Endodermal cell (in vitro differentiated cells): ENCODE measurements at regions not wholly inside any gene's neighbourhood (a gene's known extent, or its start where the extent isn't known, plus 50 kb on each side); places are given as distances from the start of the nearest gene placed in this dataset.

Experiments
- DNase-seq: peaks from one replicate; pipeline ENCODE4 v3.0.0-alpha.2; 2017
- H3K27ac ChIP-seq: 2 replicates; pipeline ENCODE4 v1.5.1; 2013; ENCODE audit warnings: mild to moderate bottlenecking, low read depth, low read length, moderate library complexity
- H3K27me3 ChIP-seq: 2 replicates; pipeline ENCODE4 v1.6.1; 2013; ENCODE audit warnings: mild to moderate bottlenecking, low read length, moderate library complexity; ENCODE audit not compliant: insufficient read depth, control insufficient read depth, poor library complexity, severe bottlenecking
- H3K36me3 ChIP-seq: 2 replicates; pipeline ENCODE4 v1.7.0; 2013; ENCODE audit warnings: mild to moderate bottlenecking, low read length, moderate library complexity; ENCODE audit not compliant: control insufficient read depth, insufficient read depth
- H3K4me1 ChIP-seq: one replicate; pipeline ENCODE4 v1.7.0; 2013; ENCODE audit warnings: low read length; ENCODE audit not compliant: control insufficient read depth, insufficient read depth
- H3K4me3 ChIP-seq: 2 replicates; pipeline ENCODE4 v1.5.1; 2013; ENCODE audit warnings: mild to moderate bottlenecking, low read length, moderate library complexity
- H3K9ac ChIP-seq: 2 replicates; pipeline ENCODE4 v1.6.1; 2013; ENCODE audit warnings: mild to moderate bottlenecking, low read length, moderate library complexity; ENCODE audit not compliant: poor library complexity, severe bottlenecking; ENCODE audit errors: extremely low read depth
- H3K9me3 ChIP-seq: 2 replicates; pipeline ENCODE4 v1.6.1; 2013; ENCODE audit warnings: mild to moderate bottlenecking, low read length, moderate library complexity; ENCODE audit not compliant: control insufficient read depth
- H3K27ac Mint-ChIP-seq: 2 replicates; pipeline ENCODE4 v1.8.0; 2020; ENCODE audit warnings: mixed read lengths
- H3K27me3 Mint-ChIP-seq: 2 replicates; pipeline ENCODE4 v1.8.0; 2021; ENCODE audit warnings: mild to moderate bottlenecking, mixed read lengths; ENCODE audit not compliant: insufficient read depth
- H3K36me3 Mint-ChIP-seq: 2 replicates; pipeline ENCODE4 v1.8.0; 2020; ENCODE audit warnings: low read depth, mixed read lengths
- H3K4me1 Mint-ChIP-seq: 2 replicates; pipeline ENCODE4 v1.8.0; 2020; ENCODE audit warnings: mixed read lengths
- H3K4me3 Mint-ChIP-seq: 2 replicates; pipeline ENCODE4 v1.8.0; 2020; ENCODE audit warnings: mild to moderate bottlenecking, moderate library complexity, mixed read lengths
- H3K9me3 Mint-ChIP-seq: 2 replicates; pipeline ENCODE4 v1.8.0; 2020; ENCODE audit warnings: mild to moderate bottlenecking, mixed read lengths
- CTCF ChIP-seq: fragments of 200-600 bp; sonication (generic); conservative IDR thresholded peaks from 2 replicates; pipeline ENCODE4 v1.5.0; 2021; ENCODE audit warnings: antibody characterized with exemption, mild to moderate bottlenecking
- whole genome bisulfite sequencing, 2 experiments: methylation state at CpG; one replicate each; pipeline versions ENCODE4 v1.1.5 to v1.1.7; 2013; ENCODE audit warnings: missing lambda C conversion rate in 2 of 2, mixed read lengths in 1 of 2; ENCODE audit not compliant: insufficient coverage in 1 of 2, insufficient read length in 1 of 2; 5-methylcytosine and 5-hydroxymethylcytosine counted together

- Mint-ChIP-seq H3K4me3 (no peak overlapping the region), H3K27ac (no peak overlapping the region), H3K9me3 (no peaks in the 10 kb centered on the region), H3K4me1 (no peaks in the 10 kb centered on the region), H3K27me3 (peaks cover 5% of the 10 kb centered on the region), H3K36me3 (no peaks in the 10 kb centered on the region)
- no peaks in the 10 kb centered on the region for H3K36me3 ChIP-seq
- no peak overlapping the region for H3K4me3 ChIP-seq
- H3K9me3 ChIP-seq, result no peaks in the 10 kb centered on the region
- H3K27ac ChIP-seq, result no peak overlapping the region
- no peaks in the 10 kb centered on the region for H3K27me3 ChIP-seq
- 93 to 94% methylated on average over 6 of the region's 6 CpGs for WGBS, 2 experiments
- TF ChIP-seq CTCF, result no peak
- H3K4me1 ChIP-seq, result no peaks in the 10 kb centered on the region
- H3K9ac ChIP-seq, result no peak overlapping the region
- no peak for DNase-seq
Measured at GRCh38 chr5:175808711-175809110, 62.7 kb upstream of the CPLX2 start.

- Mint-ChIP-seq H3K4me3 (no peak overlapping the region), H3K27ac (no peak overlapping the region), H3K9me3 (no peaks in the 10 kb centered on the region), H3K36me3 (no peaks in the 10 kb centered on the region), H3K4me1 (no peaks in the 10 kb centered on the region), H3K27me3 (peaks cover 5% of the 10 kb centered on the region)
- 62 to 79% methylated on average over 6 to 14 of the region's 14 CpGs for WGBS, 2 experiments
- no peak for TF ChIP-seq CTCF
- Histone ChIP-seq H3K4me3 (no peak overlapping the region), H3K36me3 (no peaks in the 10 kb centered on the region), H3K9me3 (no peaks in the 10 kb centered on the region), H3K27me3 (no peaks in the 10 kb centered on the region), H3K9ac (no peak overlapping the region), H3K27ac (no peak overlapping the region), H3K4me1 (no peaks in the 10 kb centered on the region)
- DNase-seq, result peak; percentile 67
Measured at GRCh38 chr5:175809531-175810121, 61.8 kb upstream of the CPLX2 start.

GRCh38 chr5:175810457-175810856, 60.9 kb upstream of the CPLX2 start:
- no peaks in the 10 kb centered on the region for H3K36me3 ChIP-seq
- H3K4me3 ChIP-seq, result no peak overlapping the region
- DNase-seq, result no peak
- Mint-ChIP-seq H3K27ac (no peak overlapping the region), H3K4me1 (no peaks in the 10 kb centered on the region), H3K9me3 (no peaks in the 10 kb centered on the region), H3K36me3 (no peaks in the 10 kb centered on the region), H3K4me3 (no peak overlapping the region), H3K27me3 (peaks cover 5% of the 10 kb centered on the region)
- no peaks in the 10 kb centered on the region for H3K9me3 ChIP-seq
- H3K4me1 ChIP-seq, result no peaks in the 10 kb centered on the region
- no peak overlapping the region for H3K9ac ChIP-seq
- no peaks in the 10 kb centered on the region for H3K27me3 ChIP-seq
- H3K27ac ChIP-seq, result peak overlapping the region; percentile 1
- 87% methylated on average over 2 of the region's 2 CpGs; no CpG with 5 or more reads in 1 of the 2 experiments for WGBS, 2 experiments
- TF ChIP-seq CTCF, result no peak
